ENCODE measurements at regions not wholly inside any gene's neighbourhood (a gene's known extent, or its start where the extent isn't known, plus 50 kb on each side); places are given as distances from the start of the nearest gene placed in this dataset.
"Not testable (repeated sequence)": the region's sequence is repeated elsewhere in the genome, so short reads cannot be mapped to it uniquely, and the experiment has no call there.

DNA sequence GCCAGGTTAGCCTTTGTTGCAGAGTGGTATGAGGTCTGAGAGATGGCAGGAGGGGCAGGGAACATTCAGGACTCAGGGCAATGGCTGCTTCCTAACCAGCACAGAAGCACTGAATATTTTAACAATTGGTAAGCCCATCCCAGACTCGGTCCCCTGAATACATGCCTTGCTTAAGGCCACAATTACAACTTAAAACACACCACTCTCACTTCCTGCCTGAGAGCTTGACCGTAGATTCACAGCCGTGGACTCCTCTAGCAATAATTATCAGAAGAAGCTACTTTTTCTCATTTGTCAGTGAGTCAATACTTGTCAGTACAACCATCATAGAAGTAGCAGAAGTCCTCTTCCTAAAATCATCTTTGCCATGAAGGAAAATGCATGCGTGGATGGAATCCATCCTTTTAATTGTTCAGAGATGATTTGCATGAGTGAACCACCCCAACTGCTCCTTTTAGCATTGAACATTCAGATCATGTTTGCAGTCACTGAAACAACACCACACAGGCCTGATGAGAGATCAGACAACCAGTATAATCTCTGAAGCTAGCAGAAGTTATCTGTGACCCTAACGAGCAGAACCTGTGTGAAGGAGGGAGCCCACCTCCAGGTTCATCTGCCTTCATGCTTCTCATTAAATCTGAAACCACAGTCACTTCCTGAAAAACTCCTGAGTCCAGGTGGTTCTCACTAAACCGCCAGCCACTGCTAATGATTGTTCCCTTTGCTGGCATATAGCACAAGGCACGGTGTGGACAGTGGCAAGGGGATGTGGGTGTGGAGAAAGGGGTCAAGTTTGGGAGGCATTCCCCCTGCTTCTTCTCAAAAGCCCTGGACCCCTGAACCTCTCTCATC, 333.9 kb upstream of the CNR1 start:
- DNase-seq (ENCODE audit: low spot score): no peak

DNA sequence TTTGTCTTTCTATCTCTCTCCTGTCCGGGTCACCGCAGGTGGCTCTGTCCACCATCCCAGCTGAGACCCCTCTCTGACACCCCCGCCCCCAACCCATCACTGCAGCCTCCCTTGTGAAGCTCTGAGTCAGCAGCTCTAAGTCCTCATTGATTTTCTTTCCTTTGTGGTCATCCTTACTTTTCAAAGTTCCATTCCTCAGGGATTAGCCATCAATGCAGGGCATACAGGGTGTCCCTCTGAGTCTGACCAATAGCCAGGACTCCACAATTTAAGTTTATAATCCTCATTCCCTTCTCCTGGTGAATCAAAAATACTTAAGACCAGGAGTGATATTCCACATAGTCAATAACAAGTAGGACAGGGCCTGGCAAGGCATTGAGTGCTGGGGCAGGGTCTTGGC, 333.3 kb upstream of the CNR1 start:
- no peak for DNase-seq (ENCODE audit: low spot score)

DNA sequence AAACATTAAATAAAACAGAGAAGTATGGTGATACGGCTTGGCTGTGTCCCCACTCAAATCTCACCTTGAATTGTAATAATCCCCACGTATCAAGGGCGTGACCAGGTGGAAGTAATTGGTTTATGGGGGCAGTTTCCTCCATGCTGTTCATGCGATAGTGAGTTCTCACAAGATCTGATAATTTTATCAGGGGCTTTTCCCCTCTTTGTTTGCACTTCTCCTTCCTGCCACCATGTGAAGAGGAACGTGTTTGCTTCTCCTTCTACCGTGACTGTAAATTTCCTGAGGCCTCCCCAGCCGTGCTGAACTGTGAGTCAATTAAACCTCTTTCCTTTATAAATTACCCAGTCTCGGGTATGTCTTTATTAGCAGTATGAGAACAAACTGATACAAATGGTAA, 331.3 kb upstream of the CNR1 start:
- DNase-seq (ENCODE audit: low spot score): not testable (repeated sequence)

DNA sequence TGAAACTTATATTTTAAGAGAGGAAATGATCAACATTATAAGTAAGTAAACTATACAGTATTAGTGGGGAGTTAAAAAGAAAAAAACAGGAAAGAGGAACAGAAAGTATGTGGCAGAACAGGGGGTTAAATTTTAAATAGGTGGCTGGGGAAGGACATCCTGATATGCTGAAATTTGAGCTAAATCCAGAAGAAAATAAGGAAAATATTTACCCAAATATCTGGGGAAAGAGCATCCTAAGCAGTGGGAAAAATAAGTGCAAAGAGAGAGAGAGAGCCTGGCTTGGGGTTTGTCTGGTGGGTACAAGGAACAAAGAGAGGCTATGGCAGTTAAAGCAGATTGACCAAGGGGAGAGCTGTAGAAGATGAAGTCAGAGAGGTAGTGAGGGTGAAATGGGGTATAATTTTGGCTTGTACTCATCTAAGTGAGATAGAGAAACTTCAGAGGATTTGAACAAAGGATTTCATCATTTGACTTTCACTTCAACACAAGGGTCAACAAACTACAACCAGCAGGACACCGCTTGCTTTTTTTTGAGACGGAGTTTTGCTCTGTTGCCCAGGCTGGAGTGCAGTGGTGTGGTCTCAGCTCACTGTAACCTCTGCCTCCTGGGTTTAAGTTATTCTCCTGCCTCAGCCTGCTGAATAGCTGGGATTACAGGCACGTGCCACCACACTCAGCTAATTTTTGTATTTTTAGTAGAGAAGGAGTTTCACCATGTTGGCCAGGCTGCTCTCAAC, 328.4 kb upstream of the CNR1 start:
- no peak for DNase-seq (ENCODE audit: low spot score)

DNA sequence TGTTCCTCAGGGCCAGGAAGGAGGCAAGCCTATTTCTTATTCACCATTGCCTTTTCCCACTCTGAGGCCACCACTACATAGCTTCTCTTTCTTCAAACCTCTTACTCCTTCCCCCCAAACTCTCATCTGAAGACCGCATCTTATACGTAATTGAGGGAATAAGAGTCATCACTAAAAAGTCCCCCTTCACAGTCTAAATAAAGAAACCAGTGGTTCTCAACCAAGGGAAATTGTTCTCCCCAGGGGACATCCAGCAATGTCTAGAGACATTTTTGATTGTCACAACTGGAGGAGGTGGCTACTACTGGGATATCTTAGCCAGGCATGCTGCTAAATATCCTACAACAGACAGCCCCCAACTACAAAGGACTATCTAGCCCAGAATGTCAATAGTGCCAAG, 327.6 kb upstream of the CNR1 start:
- DNase-seq (ENCODE audit: low spot score): no peak

DNA sequence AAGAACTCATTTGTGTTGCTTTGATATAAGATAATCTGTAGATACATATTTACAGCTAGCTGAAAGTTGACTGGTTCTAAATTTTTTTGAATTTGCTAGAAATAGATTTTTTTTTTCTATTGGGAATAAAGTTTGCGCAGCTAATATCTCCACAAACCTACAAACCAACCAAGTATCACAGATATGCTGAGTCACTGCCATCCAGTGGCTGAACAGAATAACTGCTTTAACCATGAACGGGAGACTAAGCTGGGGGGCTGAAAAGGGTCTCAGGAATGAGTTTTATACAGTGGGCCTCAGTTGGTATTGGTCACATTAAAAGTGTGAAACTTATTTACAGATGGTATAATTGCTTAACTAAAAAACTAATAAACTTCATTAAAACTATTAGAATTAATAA, 326.7 kb upstream of the CNR1 start:
- no peak for DNase-seq (ENCODE audit: low spot score)

DNA sequence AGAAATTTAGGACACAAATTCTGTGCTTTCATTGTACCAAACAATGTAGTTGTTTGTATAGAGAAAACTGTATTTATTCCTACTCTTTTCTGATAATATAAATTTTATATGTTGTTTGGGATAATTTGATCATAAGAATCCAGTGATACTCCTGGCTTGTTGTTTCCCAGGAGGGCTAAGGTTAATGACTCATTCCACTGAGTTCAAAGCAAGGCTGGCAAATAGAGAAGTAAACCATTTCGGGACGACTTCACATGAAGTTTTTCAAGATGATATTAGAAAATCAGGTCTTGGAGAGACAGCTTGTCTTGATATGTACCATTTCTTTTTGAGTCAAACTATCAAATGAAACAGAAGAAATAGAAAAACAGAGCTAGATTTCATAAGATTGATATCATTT, 326.1 kb upstream of the CNR1 start:
- DNase-seq (ENCODE audit: low spot score): no peak

DNA sequence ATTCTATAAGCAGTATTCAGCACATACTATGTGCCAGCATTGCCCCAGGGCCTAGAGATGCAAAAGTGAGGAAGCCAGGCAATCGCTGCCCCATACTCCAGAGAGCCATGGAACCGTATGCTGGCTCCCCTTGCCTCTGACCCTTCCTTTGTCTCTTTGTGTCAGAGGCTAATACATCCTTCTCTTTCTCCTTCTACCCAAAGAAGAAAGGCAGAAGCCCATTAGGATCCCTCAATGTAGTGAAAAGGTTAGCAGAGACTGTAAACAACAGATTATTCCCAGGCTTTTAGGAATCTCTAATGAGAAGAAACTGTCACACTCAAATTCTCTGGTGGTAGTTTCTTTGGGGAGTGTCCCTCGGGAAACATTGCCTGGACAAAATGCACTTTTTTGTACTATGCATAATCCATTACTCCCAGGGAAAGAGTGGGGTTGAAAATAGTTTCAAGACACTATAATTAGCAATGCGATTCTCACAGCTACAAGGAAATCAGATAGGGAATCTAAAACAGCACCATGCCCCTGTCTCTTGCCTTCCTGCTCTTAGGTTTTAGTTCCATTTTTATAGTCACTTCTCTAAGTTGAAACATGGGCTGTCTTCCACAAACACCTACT, 325.2 kb upstream of the CNR1 start:
- no peak for DNase-seq (ENCODE audit: low spot score)

DNA sequence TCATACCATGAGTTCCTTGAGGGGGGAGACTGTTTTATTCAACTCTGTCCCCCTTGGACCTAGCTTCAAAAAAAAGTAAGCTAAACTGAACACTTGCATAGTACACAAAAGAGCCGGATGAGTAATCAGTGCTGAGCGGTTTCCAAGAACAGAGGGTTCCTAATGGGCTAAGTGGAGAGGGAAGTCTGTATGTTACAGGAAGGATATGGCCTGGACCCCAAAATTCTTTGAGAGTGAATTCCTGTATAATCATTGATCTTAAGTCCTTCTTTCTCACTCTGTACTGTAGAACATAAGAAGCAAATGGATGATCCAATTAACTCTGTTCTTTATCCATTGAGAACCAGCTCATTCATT, 324.7 kb upstream of the CNR1 start:
- DNase-seq (ENCODE audit: low spot score): no peak

DNA sequence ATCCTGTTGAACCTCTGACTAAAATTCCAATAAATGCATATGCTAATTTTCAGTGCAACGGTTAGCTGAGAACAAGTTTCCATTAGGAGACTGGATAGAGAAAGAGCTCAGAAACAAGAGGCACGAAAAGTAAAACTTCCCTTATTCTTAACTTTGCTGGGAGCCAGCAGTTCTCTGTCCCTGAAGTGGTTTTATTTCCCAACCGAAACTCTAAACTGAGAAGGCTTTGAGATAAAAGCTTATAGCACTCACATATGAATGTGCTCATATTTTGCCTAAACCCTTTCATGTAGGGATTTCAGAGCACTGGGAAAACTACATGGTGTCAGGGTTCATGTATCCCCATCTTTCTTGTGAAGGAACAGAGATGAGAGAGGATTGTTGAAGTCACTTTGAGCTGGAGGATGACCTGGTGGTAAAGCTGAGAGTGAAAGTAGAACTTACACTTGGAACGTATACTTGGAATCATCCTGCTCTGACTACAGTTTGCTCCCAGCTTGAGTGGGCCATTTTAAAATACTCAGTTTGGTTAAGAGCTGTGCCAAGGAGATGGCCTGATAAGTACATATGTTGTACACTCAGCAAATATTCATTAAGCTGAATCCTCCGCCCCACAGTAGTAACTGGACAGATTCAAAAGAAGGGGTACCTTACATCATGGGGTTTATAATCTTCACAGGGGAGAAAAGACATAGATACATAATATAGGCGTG, 324.2 kb upstream of the CNR1 start:
- DNase-seq (ENCODE audit: low spot score): no peak

DNA sequence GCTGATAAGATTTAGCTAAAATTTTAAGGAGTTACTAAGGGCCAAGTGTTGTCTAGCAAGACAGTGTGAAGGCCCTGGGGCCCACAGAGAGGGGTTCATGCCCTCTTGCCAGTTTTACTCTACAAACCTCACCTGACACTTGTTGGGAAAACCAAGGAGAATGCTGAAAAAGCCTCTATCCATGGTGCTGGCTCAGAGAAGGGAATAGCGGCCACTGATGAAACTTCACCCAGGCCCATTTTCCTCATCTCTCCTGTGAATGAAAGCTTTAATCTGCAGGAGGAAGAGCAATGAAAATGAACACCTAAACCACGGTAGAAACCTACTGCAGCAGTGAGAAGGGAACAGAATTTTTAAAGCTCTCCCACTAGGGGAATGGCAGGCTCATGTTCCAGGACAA, 317.3 kb upstream of the CNR1 start:
- no peak for DNase-seq (ENCODE audit: low spot score)

DNA sequence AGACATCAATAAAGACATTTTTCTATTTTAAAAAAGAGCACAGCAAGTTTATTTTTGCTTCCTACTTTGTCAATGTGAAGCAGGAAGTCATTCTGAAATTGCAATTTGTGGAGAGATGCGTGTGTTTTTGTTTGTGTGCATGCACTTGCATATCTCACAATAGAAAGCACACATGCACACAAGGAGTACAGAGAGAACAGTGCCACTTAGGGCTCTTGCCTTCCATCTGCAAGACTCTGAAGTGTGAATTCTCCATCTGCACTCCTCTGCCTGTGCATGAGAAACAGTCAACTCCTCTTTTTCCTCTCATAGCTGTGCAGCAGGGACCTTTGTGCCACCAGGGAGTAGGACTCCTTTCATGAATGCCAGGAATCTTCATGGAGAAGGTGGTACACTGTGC, 316.3 kb upstream of the CNR1 start:
- DNase-seq (ENCODE audit: low spot score): no peak

DNA sequence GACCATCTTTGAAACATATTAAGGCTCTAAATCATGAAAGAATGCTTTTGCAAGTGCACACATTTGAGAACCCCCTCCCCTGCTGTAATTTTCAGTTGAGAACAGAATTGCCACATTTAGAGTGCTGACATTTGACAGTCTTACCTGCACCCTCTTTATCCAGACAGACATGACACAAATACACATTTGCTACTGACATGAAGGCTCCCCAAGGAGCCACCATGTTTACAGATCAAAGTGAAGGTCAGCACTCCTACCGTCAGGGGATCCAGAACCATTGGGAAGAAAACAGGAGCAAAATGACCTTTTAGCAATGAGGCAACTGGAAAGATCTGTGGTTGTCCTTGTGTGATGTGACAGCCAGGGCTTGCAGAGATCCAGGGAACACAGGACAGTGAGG, 315.4 kb upstream of the CNR1 start:
- DNase-seq (ENCODE audit: low spot score): no peak

DNA sequence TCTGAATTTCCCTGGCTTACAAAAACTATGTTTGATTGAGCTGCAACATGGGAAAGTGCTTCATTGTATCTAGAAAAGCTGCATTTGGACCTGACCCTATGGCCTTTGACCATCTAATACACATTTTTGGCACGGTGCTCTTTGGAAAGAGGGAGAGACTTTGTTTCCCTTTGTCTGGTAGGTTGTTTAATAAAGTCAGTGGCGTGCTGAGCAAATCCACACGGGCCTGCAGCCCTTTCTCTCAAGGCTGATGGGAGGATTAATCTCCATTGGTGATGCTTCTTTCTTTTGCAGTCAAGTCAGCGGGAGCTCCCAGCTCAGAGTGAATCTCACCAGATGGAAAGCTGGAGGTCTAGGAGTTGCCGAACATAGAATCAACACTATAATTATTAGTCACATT, 314.7 kb upstream of the CNR1 start:
- no peak for DNase-seq (ENCODE audit: low spot score)

DNA sequence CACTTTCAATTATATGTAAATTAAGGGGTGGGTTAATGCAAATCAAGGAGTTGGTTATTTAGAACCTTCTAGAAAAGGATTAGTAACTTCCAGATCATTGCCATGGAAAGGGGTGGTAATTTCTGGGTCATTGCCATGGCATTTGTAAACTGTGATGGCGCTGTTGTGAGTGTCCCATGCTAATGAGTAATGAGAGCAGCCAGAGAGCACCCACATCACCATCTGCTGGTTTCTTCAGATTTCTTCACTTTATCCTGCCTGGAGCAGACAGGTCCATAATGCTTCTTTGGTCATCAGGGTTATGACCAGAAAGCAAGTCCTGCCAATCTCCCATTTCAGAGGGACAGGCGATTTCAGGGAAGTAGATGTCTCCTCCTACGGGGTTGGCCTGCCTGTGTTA, 311.3 kb upstream of the CNR1 start:
- no peak for DNase-seq (ENCODE audit: low spot score)

DNA sequence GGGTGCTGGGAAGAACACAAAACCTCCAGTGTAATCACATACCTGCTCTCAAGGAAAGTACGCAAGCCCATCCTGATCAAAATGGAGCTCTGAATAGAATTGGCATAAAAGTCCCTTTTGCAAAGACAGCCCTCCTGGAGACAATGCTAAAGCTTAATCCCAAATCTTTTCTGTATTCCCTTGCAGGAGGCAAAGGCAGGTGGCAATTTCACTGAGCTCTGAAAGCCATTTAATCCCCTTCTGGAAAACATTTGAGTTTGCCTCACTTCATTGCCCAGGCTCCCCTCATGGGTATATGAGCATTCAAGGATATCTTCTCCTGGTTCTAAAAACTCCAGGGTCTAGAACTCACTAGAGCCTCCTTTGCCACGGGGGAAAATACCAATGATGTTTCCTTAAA, 310.2 kb upstream of the CNR1 start:
- DNase-seq (ENCODE audit: low spot score): no peak

DNA sequence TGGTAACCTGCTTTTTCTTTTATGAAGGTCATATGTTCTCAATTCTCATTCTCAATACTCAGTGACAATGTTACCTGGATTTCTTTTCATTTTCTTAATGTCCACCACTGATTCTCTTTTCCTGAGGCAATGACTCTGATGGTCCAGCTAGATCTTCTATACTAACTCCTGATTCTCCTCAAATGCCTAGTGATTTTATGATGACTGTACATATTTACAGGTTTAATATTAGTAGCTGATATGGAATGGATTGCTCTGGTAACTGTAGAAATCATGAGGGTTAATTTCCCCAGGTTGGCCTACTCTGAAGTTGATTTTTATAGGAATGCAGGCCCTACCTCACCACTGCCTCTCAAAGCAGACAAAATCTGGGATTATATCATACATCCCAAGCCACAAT, 308.6 kb upstream of the CNR1 start:
- DNase-seq (ENCODE audit: low spot score): no peak

DNA sequence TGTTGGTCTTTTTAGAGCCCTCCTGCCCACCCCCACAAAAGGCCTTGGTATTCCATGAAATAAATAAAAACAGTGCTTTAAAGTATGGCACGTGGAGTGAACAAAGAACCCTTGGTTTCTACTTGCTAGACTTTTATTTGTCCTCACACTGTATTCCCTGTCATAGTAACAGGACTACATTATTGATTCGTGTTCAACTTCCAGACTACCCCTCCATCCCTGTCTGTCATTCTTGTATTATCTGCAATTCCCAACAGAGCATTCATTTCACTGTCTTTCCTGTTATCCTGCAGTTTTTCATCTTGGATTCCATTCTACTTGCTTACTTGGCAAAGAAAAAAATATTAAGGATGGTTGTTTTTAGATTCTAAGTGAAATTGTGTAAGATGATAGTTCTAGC, 307.4 kb upstream of the CNR1 start:
- no peak for DNase-seq (ENCODE audit: low spot score)

DNA sequence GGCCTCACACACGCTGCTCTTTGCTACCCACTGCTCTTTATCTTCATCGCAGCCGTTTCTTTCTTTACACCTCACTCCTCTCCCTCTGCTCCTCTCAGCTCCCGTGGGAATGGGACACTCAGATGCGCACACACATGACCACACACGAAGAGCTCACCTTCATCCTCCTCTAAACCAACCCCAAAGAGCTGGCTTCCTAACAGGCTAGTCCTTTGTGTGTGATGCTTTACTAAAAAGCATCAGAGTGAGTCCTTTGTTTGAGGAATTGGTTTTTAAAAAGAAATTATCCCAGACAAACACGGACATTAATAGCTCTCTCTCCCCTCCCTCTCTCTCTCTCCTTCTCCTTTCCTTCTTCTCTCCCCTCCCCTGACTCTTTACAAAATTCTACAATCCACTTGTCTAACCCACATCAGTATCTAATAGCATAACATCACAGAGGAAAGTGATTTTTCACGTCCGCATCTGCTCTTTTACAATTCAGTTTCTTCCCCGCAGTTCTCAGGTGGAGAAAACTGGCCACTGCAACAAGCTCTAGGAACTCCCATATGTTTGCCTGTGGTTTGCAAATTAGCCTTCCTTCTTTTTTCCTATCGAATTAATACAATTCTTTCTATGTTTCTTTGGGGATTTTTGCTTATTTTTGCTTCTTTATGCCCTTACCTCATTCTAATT, 306.8 kb upstream of the CNR1 start:
- DNase-seq (ENCODE audit: low spot score): no peak

DNA sequence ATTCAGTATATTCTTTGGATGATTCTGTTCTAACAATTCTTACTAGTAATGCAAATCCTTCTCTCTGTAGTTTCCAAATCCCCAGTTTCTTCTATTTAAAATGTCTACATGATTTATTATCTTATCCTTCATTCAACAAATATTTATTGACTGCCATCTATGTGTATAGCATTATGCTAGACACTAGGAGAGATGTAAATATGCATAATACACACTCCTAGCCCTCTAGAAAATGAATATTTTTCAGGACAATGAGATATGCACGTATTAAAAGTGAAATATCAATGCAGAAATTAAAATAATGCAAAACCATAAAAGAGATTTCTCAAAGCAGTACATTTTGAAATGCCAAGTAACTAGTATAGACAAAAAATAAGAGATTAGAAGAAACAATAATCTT, 293.5 kb upstream of the CNR1 start:
- DNase-seq (ENCODE audit: low spot score): no peak

DNA sequence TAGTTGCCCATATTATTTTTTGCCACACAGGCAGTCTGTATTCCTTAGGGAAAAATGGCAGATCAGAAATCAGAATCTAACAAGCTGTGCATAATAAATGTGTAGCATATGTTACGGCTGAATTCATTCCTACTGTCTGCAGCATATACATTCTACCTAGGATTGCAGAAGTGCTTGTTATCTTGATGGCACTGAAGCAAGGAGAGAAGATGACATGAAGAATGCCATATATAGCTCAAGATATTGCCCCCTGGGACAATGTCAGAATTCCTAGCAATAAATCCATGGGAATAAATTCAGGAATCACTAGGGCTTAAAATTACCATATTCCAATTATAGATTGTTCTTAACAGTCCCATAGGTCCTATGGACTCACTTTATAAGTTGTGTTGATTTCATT, 293.0 kb upstream of the CNR1 start:
- DNase-seq (ENCODE audit: low spot score): no peak

DNA sequence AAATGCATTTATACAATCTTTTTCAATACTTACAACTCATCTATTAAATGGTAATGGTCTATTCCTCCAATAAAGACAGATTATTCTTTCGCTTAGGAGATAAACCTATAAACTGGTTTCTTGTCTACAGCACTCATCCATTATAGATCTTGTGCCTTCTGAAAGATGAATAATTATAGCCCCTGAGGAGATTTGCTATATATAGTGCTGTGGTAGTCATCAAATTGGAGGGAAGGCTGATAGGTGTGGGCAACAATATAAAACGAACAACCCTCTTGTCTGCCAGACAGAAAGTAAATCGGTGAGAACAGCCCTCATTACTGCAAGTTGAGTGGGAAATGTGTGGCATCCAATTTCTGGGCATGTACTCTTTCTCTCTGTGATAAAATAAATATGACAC, 292.5 kb upstream of the CNR1 start:
- no peak for DNase-seq (ENCODE audit: low spot score)

Measured in mucosa of gallbladder (tissue), 1 donor.